ENCODE measurements at regions not wholly inside any gene's neighbourhood (a gene's known extent, or its start where the extent isn't known, plus 50 kb on each side); places are given as distances from the start of the nearest gene placed in this dataset.

- Histone ChIP-seq H3K27me3 (no peaks in the 10 kb centered on the region), H3K4me3 (no peak overlapping the region), H3K9me3 (peaks cover 0 to 10% (median 7%) of the 10 kb centered on the region in 4 donors), H3K27ac (no peak overlapping the region), H3K36me3 (no peaks in the 10 kb centered on the region), H3K4me1 (peaks cover 4 to 26% (median 19%) of the 10 kb centered on the region in 4 donors)
- no peak for DNase-seq
- intact Hi-C loops (cut with DNase I) = no loop called here
- TF ChIP-seq POLR2AphosphoS5 (IDR thresholded peaks at IDR 0.05) (no peak), POLR2A (IDR thresholded peaks at IDR 0.05) (no peak), CTCF (IDR thresholded peaks at IDR 0.05) (no peak), EP300 (IDR thresholded peaks at IDR 0.05) (no peak)
- 68 to 83% methylated on average over 7 of the region's 7 CpGs for WGBS, 2 donors
These were observed 259.1 kb upstream of the KLF6 start for GRCh38 chr10:4043897-4044665.

GRCh38 chr10:4041635-4042034, 256.6 kb upstream of the KLF6 start:
- Histone ChIP-seq H3K9me3 (peaks cover 0 to 10% (median 7%) of the 10 kb centered on the region in 4 donors), H3K4me3 (no peak overlapping the region), H3K36me3 (no peaks in the 10 kb centered on the region), H3K4me1 (peaks cover 0 to 10% (median 6%) of the 10 kb centered on the region in 4 donors), H3K27me3 (no peaks in the 10 kb centered on the region), H3K27ac (no peak overlapping the region)
- 97% methylated on average over 5 of the region's 5 CpGs for WGBS, 2 donors
- intact Hi-C loops (cut with DNase I) = no loop called here
- TF ChIP-seq CTCF (IDR thresholded peaks at IDR 0.05) (no peak), EP300 (IDR thresholded peaks at IDR 0.05) (no peak), POLR2AphosphoS5 (IDR thresholded peaks at IDR 0.05) (no peak), POLR2A (IDR thresholded peaks at IDR 0.05) (no peak)
- no peak for DNase-seq

GRCh38 chr10:4038000-4038399, 253.0 kb upstream of the KLF6 start:
- DNase-seq = no peak

GRCh38 chr10:4035599-4035945, 250.6 kb upstream of the KLF6 start:
- intact Hi-C loops (cut with DNase I) = no loop called here
- Histone ChIP-seq H3K27ac (peak overlapping the region; percentile 39 to 70 (median 62)), H3K27me3 (no peaks in the 10 kb centered on the region), H3K4me3 (peak overlapping the region in 1 of 4 donors; percentile 40), H3K9me3 (no peaks in the 10 kb centered on the region), H3K4me1 (peaks cover 0 to 16% (median 3%) of the 10 kb centered on the region in 4 donors), H3K36me3 (no peaks in the 10 kb centered on the region)
- no peak for TF ChIP-seq CTCF (IDR thresholded peaks at IDR 0.05)
- no peak for TF ChIP-seq EP300 (IDR thresholded peaks at IDR 0.05)
- 73 to 74% methylated on average over 3 of the region's 3 CpGs for WGBS, 2 donors
- DNase-seq = no peak

More at GRCh38 chr10:4038000-4038399, 253.0 kb upstream of the KLF6 start:
- intact Hi-C loops (cut with DNase I) = no loop called here
- H3K4me3 ChIP-seq = no peak overlapping the region
- H3K36me3 ChIP-seq = no peaks in the 10 kb centered on the region
- H3K9me3 ChIP-seq = peaks cover 0 to 10% (median 7%) of the 10 kb centered on the region in 4 donors
- no peaks in the 10 kb centered on the region for H3K27me3 ChIP-seq
- no peak overlapping the region for H3K27ac ChIP-seq
- 95 to 96% methylated on average over 4 of the region's 4 CpGs for WGBS, 2 donors
- TF ChIP-seq CTCF (IDR thresholded peaks at IDR 0.05) = no peak
- TF ChIP-seq EP300 (IDR thresholded peaks at IDR 0.05) = no peak
- TF ChIP-seq POLR2A (IDR thresholded peaks at IDR 0.05) = no peak
- no peak for TF ChIP-seq POLR2AphosphoS5 (IDR thresholded peaks at IDR 0.05)
- peaks cover 0 to 16% (median 3%) of the 10 kb centered on the region in 4 donors for H3K4me1 ChIP-seq

Data from sigmoid colon (tissue), 6 donors.